ENCODE measurements at regions not wholly inside any gene's neighbourhood (a gene's known extent, or its start where the extent isn't known, plus 50 kb on each side); places are given as distances from the start of the nearest gene placed in this dataset.
A peak's percentile ranks its signal among the peaks of the same experiment; 100 is the strongest.

GRCh38 chr20:50399555-50399916 is 110.6 kb upstream of the PTPN1 start:
- Histone ChIP-seq H3K4me3 (no peak overlapping the region), H3K9me3 (no peaks in the 10 kb centered on the region), H3K27ac (peak overlapping the region; percentile 93 to 100 (median 96)), H3K4me1 (peaks cover 90 to 92% of the 10 kb centered on the region in 2 donors), H3K36me3 (no peaks in the 10 kb centered on the region), H3K27me3 (no peaks in the 10 kb centered on the region)
- TF ChIP-seq POLR2A (IDR thresholded peaks at IDR 0.05) (no peak), CTCF (IDR thresholded peaks at IDR 0.05 in 4 of 5, conservative IDR thresholded peaks at IDR 0.05 in 1 of 5) (no peak)
- intact Hi-C loops (cut with DNase I; ENCODE audit: low total_unique reads) = loop anchor here (2.0 to 5.0 kb wide), 3 partner anchors 23 to 122 kb away; no protein-coding TSS in a partner anchor
- peak; percentile 1 to 7 for ATAC-seq
- in situ Hi-C loops (cut with MboI; ENCODE audit: low sequenced_read_pairs in 4 of 4) = loop anchor here in 1 of 4 donors (25.0 kb wide), 1 partner anchor 112 kb away; no protein-coding TSS in a partner anchor
- no peak for DNase-seq

GRCh38 chr20:50399917-50400704 is 110.1 kb upstream of the PTPN1 start:
- Histone ChIP-seq H3K4me1 (peaks cover 90 to 91% of the 10 kb centered on the region in 2 donors), H3K27me3 (no peaks in the 10 kb centered on the region), H3K4me3 (no peak overlapping the region), H3K36me3 (no peaks in the 10 kb centered on the region), H3K27ac (peak overlapping the region; percentile 93 to 100 (median 96)), H3K9me3 (no peaks in the 10 kb centered on the region)
- DNase-seq (peak in 1 of 2 donors; percentile 60), ATAC-seq (no peak)
- peak in 3 of 5 experiments; percentile 36 to 71 (median 49) for TF ChIP-seq CTCF (IDR thresholded peaks at IDR 0.05 in 4 of 5, conservative IDR thresholded peaks at IDR 0.05 in 1 of 5)
- no peak for TF ChIP-seq POLR2A (IDR thresholded peaks at IDR 0.05)
- in situ Hi-C loops (cut with MboI; ENCODE audit: low sequenced_read_pairs in 4 of 4) (loop anchor here in 3 of 4 donors (5.0 to 25.0 kb wide), 3 partner anchors 57 to 113 kb away; no protein-coding TSS in a partner anchor), intact Hi-C loops (cut with DNase I; ENCODE audit: low total_unique reads) (loop anchor here (1.0 to 5.0 kb wide), 5 partner anchors 23 to 123 kb away; no protein-coding TSS in a partner anchor)

GRCh38 chr20:50400705-50401586 is 109.2 kb upstream of the PTPN1 start:
- ATAC-seq = no peak
- Histone ChIP-seq H3K9me3 (no peaks in the 10 kb centered on the region), H3K27ac (peak overlapping the region; percentile 93 to 100 (median 96)), H3K4me3 (no peak overlapping the region), H3K27me3 (no peaks in the 10 kb centered on the region), H3K4me1 (peaks cover 92 to 93% of the 10 kb centered on the region in 2 donors), H3K36me3 (no peaks in the 10 kb centered on the region)
- TF ChIP-seq CTCF (IDR thresholded peaks at IDR 0.05 in 4 of 5, conservative IDR thresholded peaks at IDR 0.05 in 1 of 5) = no peak
- TF ChIP-seq POLR2A (IDR thresholded peaks at IDR 0.05) = no peak
- intact Hi-C loops (cut with DNase I; ENCODE audit: low total_unique reads) = loop anchor here (1.0 to 2.0 kb wide), 2 partner anchors 28 to 59 kb away; no protein-coding TSS in a partner anchor
- DNase-seq = no peak
- in situ Hi-C loops (cut with MboI; ENCODE audit: low sequenced_read_pairs in 4 of 4) = loop anchor here in 3 of 4 donors (5.0 kb wide), 2 partner anchors 56 to 61 kb away; no protein-coding TSS in a partner anchor

GRCh38 chr20:50401587-50402418 is 108.4 kb upstream of the PTPN1 start:
- Histone ChIP-seq H3K36me3 (no peaks in the 10 kb centered on the region), H3K9me3 (no peaks in the 10 kb centered on the region), H3K27me3 (no peaks in the 10 kb centered on the region), H3K27ac (peak overlapping the region; percentile 93 to 100 (median 96)), H3K4me3 (no peak overlapping the region), H3K4me1 (peaks cover 90 to 92% of the 10 kb centered on the region in 2 donors)
- no peak for ATAC-seq
- no peak for TF ChIP-seq POLR2A (IDR thresholded peaks at IDR 0.05)
- no peak for TF ChIP-seq CTCF (IDR thresholded peaks at IDR 0.05 in 4 of 5, conservative IDR thresholded peaks at IDR 0.05 in 1 of 5)
- intact Hi-C loops (cut with DNase I; ENCODE audit: low total_unique reads) (loop anchor here (2.0 kb wide), 1 partner anchor 27 kb away; no protein-coding TSS in a partner anchor), in situ Hi-C loops (cut with MboI; ENCODE audit: low sequenced_read_pairs in 4 of 4) (loop anchor here in 3 of 4 donors (5.0 kb wide), 2 partner anchors 55 to 60 kb away; no protein-coding TSS in a partner anchor)
- peak in 1 of 2 donors; percentile 48 for DNase-seq

Measured in gastrocnemius medialis (tissue), 4 donors.